Thyroid gland (tissue), 4 donors: ENCODE measurements at regions not wholly inside any gene's neighbourhood (a gene's known extent, or its start where the extent isn't known, plus 50 kb on each side); places are given as distances from the start of the nearest gene placed in this dataset.

Source experiments
- CTCF ChIP-seq, 6 experiments: fragments of 200-600 bp in 3 of 6; fragments of 450-650 bp in 3 of 6; sonication (generic) in 3 of 6; IDR thresholded peaks; one replicate each; pipeline ENCODE4 v1.5.1; 2016 to 2019; ENCODE audit warnings: antibody characterized with exemption in 6 of 6, mild to moderate bottlenecking in 2 of 6, inconsistent platforms in 1 of 6, moderate library complexity in 1 of 6
- POLR2A ChIP-seq, 2 donors: fragments of 450-650 bp; IDR thresholded peaks; one replicate each; pipeline ENCODE4 v1.6.1; 2017; ENCODE audit warnings: antibody characterized with exemption in 2 of 2, mild to moderate bottlenecking in 2 of 2, moderate library complexity in 1 of 2

- no peak for TF ChIP-seq CTCF (IDR thresholded peaks at IDR 0.05)
- no peak for TF ChIP-seq POLR2A (IDR thresholded peaks at IDR 0.05)
Measured at GRCh38 chr10:106515206-106515790, 649.2 kb downstream of the SORCS1 start.
